ENCODE measurements at regions not wholly inside any gene's neighbourhood (a gene's known extent, or its start where the extent isn't known, plus 50 kb on each side); places are given as distances from the start of the nearest gene placed in this dataset.

DNA sequence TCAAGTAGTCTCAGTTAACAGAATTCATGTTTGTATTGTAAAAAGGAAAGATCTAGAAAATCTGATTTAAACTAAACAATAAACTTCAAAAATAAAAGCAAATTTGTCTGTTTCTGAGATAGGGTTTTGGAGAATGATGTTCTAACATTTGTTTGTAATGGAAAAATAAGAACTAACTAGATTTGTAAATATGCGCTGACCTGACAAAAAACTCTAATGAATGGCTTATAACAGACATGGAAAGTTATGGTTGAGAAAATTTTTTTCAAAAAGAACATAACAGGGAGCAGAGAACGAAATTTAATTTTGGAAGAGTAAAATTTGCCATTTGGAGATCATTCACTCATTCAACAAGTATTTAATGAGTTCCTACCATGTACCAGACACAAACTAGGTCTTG is 179.0 kb upstream of the TARS1 start:
- ATAC-seq (no peak), DNase-seq (no peak)
- Histone ChIP-seq H3K4me1 (no peaks in the 10 kb centered on the region), H3K9me3 (no peaks in the 10 kb centered on the region), H3K27me3 (no peaks in the 10 kb centered on the region), H3K27ac (no peak overlapping the region), H3K36me3 (no peaks in the 10 kb centered on the region), H3K4me3 (no peak overlapping the region)
- intact Hi-C loops (cut with DNase I): no loop called here
- no peak for TF ChIP-seq CTCF (IDR thresholded peaks at IDR 0.05)

DNA sequence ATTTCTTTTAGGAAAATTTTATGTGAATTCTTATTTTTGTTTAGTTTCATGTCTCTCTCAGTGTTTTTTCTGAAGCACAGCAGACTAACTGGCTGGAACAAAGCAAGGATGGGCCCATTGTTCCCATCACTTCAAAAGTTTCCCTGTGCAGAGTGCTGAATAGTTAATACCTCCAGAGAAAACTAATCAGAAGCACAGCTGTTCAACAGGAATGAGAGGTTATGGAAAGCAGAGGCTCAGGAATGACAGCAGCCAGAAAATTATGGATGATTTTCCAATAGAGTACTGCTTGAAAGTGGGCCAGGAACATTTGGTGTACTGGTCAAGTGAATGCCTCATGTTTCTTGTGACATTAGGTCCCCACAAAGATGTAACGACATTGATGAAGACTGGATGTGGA is 173.0 kb upstream of the TARS1 start:
- ATAC-seq (no peak), DNase-seq (no peak)
- H3K27me3 ChIP-seq: no peaks in the 10 kb centered on the region
- H3K27ac ChIP-seq: no peak overlapping the region
- no peak for TF ChIP-seq CTCF (IDR thresholded peaks at IDR 0.05)
- H3K36me3 ChIP-seq: no peaks in the 10 kb centered on the region
- no peaks in the 10 kb centered on the region for H3K9me3 ChIP-seq
- H3K4me1 ChIP-seq: no peaks in the 10 kb centered on the region
- H3K4me3 ChIP-seq: no peak overlapping the region
- intact Hi-C loops (cut with DNase I): no loop called here

- DNase-seq: no peak
- ATAC-seq: no peak
- no peaks in the 10 kb centered on the region for H3K9me3 ChIP-seq
- no peak for TF ChIP-seq CTCF (IDR thresholded peaks at IDR 0.05)
- H3K4me3 ChIP-seq: no peak overlapping the region
- H3K4me1 ChIP-seq: no peaks in the 10 kb centered on the region
- intact Hi-C loops (cut with DNase I): no loop called here
- no peaks in the 10 kb centered on the region for H3K27me3 ChIP-seq
- H3K27ac ChIP-seq: no peak overlapping the region
- H3K36me3 ChIP-seq: no peaks in the 10 kb centered on the region
These were observed 172.4 kb upstream of the TARS1 start for GRCh38 chr5:33268374-33268773.

- no peak for ATAC-seq
- H3K27me3 ChIP-seq: no peaks in the 10 kb centered on the region
- no peak overlapping the region for H3K4me3 ChIP-seq
- H3K9me3 ChIP-seq: no peaks in the 10 kb centered on the region
- intact Hi-C loops (cut with DNase I): no loop called here
- no peak for TF ChIP-seq CTCF (IDR thresholded peaks at IDR 0.05)
- H3K27ac ChIP-seq: no peak overlapping the region
- H3K4me1 ChIP-seq: peaks cover 0 to under 1% of the 10 kb centered on the region in 2 donors
- no peak for DNase-seq
- H3K36me3 ChIP-seq: no peaks in the 10 kb centered on the region
These were observed 170.1 kb upstream of the TARS1 start for GRCh38 chr5:33270671-33271070.

- Histone ChIP-seq H3K4me3 (no peak overlapping the region), H3K9me3 (no peaks in the 10 kb centered on the region), H3K27me3 (no peaks in the 10 kb centered on the region), H3K4me1 (peaks cover 0 to 4% of the 10 kb centered on the region in 2 donors), H3K27ac (no peak overlapping the region), H3K36me3 (no peaks in the 10 kb centered on the region)
- DNase-seq: no peak
- no peak for ATAC-seq
- intact Hi-C loops (cut with DNase I): no loop called here
- no peak for TF ChIP-seq CTCF (IDR thresholded peaks at IDR 0.05)
These were observed 169.2 kb upstream of the TARS1 start for GRCh38 chr5:33271606-33272005.
